Fibroblast of peridontal ligament (primary cell): ENCODE measurements at regions not wholly inside any gene's neighbourhood (a gene's known extent, or its start where the extent isn't known, plus 50 kb on each side); places are given as distances from the start of the nearest gene placed in this dataset.
A peak's percentile ranks its signal among the peaks of the same experiment; 100 is the strongest.
"Not testable (repeated sequence)": the region's sequence is repeated elsewhere in the genome, so short reads cannot be mapped to it uniquely, and the experiment has no call there.

Experiments
- DNase-seq: peaks from one replicate; pipeline ENCODE4 v3.0.0-alpha.2; 2010; ENCODE audit errors: extremely low read depth

GRCh38 chr6:47407300-47408281, 70.0 kb upstream of the CD2AP start:
- DNase-seq: no peak

- peak; percentile 83 for DNase-seq
These were observed 63.7 kb upstream of the CD2AP start for GRCh38 chr6:47413752-47414422.

GRCh38 chr6:47414423-47415167, 63.0 kb upstream of the CD2AP start:
- peak; percentile 80 for DNase-seq

GRCh38 chr6:47416396-47417345, 60.9 kb upstream of the CD2AP start:
- no peak for DNase-seq

GRCh38 chr6:47419621-47420020, 58.0 kb upstream of the CD2AP start:
- no peak for DNase-seq

GRCh38 chr6:47420394-47421371, 56.9 kb upstream of the CD2AP start:
- DNase-seq: no peak

- DNase-seq: no peak
These were observed 54.5 kb upstream of the CD2AP start for GRCh38 chr6:47423079-47423478.

GRCh38 chr6:47424436-47424836, 53.2 kb upstream of the CD2AP start:
- DNase-seq: no peak

- not testable (repeated sequence) for DNase-seq
These were observed 51.9 kb upstream of the CD2AP start for GRCh38 chr6:47425724-47426123.

GRCh38 chr6:47426524-47427302, 50.9 kb upstream of the CD2AP start:
- DNase-seq: no peak

- DNase-seq: no peak
These were observed 49.9 kb upstream of the CD2AP start for GRCh38 chr6:47427680-47428079.
